ENCODE measurements at regions not wholly inside any gene's neighbourhood (a gene's known extent, or its start where the extent isn't known, plus 50 kb on each side); places are given as distances from the start of the nearest gene placed in this dataset.
"Not testable (repeated sequence)": the region's sequence is repeated elsewhere in the genome, so short reads cannot be mapped to it uniquely, and the experiment has no call there.

DNA sequence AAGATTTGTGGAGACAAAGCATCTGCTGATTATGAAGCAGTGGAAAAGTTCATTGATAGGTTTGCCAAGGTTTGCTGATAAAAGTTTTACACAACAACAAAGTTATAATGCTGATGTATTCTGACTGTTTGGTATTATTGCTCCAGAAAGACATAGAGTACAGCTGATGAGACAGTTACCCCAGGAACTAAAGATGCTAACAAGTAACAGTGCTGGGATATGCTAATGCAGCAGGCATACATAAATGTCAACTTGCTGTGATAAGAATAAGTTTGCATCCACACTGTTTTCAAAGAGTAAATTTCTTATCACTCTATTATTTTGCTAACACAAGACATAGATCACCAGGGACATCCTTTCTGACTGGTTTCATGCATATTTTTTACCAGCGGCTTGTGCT lies 1221.3 kb upstream of the CELF4 start:
- no peak for DNase-seq

- DNase-seq = not testable (repeated sequence)
Observed at GRCh38 chr18:38771620-38772019, 1206.0 kb upstream of the CELF4 start.

GRCh38 chr18:38768504-38768903 lies 1202.9 kb upstream of the CELF4 start:
- DNase-seq = no peak

GRCh38 chr18:38759457-38759856 lies 1193.9 kb upstream of the CELF4 start:
- no peak for DNase-seq

DNA sequence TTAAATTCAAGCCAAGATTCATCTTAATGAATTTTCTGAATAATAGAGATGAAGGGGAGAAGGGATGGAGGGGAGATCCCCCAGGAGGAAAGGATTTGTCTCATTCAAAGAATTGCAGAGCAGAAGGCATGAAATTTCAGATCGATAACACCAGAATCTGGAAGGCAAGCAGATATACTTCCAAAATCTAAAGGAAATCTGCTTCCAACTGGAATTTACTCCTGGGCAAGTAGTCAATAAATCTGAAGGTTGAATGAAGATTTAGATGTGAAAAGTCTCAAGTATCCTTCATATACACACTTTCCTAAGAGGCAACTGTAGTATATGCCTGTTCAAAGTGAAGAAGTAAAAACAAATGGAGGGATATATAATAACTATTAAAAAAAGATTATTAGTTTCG lies 1190.8 kb upstream of the CELF4 start:
- no peak for DNase-seq

- DNase-seq = no peak
Observed at GRCh38 chr18:38752430-38752829, 1186.8 kb upstream of the CELF4 start.

GRCh38 chr18:38751898-38752297 lies 1186.3 kb upstream of the CELF4 start:
- DNase-seq = no peak

DNA sequence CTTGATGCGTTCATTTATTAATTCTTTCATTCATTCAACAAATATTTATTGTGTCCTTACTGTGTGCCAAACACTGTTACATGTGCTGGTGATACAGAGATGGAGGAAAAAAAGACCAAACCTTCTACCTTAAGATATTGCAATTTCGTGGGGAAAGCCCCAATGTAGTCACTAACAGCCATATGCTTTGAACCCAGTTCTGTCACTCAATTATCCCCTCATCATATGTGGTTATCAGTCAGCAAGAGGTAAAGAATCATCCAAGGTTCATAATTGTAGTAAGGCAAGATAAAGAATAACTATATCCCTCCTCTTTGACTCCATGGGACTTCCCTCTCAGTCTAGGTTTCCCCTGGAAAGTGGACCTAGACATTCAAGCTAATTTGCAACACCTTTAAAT lies 1185.6 kb upstream of the CELF4 start:
- no peak for DNase-seq

DNA sequence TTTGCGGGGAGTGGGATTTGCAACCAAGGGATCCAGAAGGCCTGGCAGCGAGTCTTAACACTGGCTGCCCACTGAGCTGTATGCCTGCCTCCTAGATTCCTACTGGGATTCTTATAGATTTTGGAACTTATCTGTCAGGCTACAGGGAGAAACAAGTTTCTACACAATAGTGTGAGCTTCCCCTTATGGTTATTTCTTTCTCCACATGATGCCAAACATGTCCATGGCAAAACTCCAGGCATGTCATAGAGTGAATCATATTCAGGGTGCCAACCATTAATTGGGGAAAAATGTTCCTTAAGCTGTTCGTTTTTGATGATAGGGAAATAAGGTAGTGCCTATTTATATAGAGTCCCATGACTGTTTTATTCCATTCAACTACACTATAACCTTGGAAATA lies 1185.2 kb upstream of the CELF4 start:
- no peak for DNase-seq

DNA sequence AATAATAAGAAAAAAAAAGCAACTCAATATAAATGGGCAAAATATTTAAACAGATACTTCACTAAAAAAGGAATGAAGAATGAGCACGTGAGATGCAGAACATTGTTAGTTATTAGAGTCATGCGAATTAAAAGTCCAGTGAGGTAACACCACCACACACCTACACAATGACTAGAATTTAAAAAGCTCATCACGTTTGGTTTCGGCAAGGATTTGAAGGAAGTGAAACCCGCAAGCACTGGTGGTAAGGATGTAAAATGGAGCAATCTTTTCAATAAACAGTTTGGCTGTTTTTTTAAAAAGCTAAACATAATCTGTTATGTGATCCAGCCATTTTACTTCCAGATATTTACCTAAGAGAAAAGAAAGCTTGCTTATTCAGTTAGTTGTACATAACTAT lies 1181.6 kb upstream of the CELF4 start:
- DNase-seq = no peak

- DNase-seq = not testable (repeated sequence)
Observed at GRCh38 chr18:38720181-38720580, 1154.6 kb upstream of the CELF4 start.

- DNase-seq = no peak
Observed at GRCh38 chr18:38718365-38718901, 1152.8 kb upstream of the CELF4 start.

DNA sequence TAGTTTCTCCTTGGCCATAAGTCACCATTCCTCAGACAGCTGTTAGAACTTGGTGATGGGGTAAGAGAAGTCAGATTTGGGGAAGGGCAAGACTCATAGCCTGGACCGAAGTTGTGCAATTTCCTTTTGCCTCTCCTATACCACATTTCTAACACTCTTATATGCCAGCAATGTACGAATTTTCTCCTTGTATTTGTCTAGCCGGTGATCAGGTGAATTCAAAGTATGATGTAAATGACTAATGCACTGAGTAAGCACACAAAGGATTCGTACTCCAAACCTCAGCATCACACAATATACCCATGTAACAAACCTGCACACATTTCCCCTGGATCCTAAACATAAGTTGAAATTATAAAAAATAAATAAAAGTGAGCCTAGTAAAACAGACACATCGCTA lies 1143.5 kb upstream of the CELF4 start:
- no peak for DNase-seq

GRCh38 chr18:38706373-38706772 lies 1140.8 kb upstream of the CELF4 start:
- no peak for DNase-seq

DNA sequence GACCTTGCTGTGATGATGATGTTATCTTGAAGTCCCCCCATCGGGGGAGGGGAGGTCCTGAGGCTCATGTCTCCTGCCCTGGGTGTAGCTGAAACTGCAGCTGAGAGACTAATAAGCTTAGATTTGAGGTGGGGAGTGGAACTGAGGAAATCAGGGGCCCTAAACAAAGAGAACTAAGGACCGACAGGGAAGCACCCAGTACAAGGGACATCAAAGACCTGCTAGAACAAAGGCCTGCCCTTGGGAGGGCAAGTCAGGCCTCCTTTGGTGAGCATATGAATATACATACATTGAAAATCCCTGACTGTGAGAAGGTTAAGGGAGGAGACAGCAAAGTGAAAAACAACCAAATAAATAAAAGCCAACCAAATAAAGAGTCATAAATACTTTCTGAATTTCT lies 1132.5 kb upstream of the CELF4 start:
- no peak for DNase-seq

DNA sequence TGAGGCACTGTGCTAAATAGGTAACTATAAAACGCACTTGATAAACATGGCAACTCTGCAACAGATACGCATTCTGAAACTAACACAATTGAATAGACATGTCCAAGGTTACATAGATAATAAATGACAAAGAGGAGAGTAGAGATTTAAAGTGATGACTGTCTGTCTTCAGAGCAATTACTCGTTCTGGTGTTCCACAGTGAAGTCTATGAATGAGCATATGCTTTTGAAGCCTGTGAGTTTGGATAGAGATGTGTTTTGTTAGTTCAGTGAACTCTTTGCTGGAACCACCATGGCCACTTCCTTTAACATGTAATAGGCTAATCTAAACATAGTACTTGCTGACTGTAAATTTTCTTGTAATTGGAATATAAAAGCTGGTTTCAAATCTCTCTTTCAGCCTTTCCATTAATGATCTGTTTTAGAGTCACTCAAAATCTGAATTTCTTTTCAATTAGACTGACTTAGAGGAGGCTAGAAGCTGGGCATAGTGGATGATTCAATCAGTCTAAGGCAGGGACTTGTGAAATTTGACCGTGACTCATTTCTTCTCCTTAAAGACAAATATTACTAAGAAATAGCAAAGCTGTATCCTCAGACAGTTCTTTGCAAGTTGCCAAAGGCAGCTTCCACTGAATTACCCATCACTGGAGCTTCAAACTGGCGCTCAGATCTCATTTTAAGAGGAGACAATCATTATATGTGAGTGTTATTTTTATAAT lies 1130.1 kb upstream of the CELF4 start:
- no peak for DNase-seq

DNA sequence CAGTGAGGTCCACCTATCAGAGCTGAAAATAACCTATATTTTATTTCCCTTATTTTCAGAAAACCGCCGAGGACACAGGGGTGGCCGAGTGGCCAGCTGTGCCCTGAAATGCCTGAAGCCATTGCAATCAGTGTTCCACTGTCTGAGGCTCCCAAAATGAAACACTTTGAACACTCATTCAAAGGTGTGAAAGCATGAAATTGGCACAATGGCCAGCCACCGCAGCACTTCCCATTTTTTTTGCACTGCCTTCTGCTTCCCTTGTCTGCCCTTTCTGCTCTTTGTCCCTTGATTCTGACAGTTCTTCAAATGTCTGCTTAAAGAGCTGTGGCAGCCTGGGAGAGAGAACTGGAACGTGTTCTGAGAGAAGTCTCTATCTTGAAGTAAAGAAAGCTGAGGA lies 1127.5 kb upstream of the CELF4 start:
- no peak for DNase-seq

DNA sequence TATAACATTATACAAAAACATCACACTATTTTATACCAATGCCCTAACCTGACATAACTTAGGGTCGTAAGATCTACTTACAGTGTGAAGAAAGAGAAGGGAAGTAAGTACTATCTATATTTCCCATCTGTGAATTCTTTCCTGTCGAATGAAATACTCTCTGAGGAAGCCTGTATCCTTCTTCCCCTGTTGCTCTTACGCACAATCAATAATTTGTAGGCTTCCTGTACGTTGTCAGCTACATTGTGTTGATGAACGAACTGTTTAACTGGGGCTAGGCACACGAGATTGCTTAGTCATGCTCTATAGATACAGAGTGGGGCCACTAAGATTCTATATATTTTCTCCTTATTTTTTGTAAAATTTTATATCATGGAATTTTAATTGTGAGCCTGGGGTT lies 1125.0 kb upstream of the CELF4 start:
- DNase-seq = no peak

DNA sequence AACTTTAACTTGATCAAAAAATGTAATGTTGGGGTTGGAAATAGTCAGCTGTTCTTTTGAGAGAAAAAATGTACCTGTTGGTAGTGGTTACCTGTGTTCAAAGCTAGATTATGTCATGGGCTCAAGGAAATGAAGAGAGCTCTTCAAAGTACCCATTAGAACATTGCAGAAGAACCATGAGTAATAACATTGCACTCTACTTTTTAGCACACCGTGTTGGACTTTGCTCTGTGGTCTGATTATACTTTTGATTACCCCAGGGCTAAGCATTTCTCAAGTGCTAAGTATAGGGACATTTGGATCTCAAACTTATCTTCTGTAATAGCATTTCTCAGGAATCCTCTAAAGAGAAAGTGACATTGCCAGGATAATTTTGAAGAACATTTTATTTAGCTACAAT lies 1122.8 kb upstream of the CELF4 start:
- no peak for DNase-seq

DNA sequence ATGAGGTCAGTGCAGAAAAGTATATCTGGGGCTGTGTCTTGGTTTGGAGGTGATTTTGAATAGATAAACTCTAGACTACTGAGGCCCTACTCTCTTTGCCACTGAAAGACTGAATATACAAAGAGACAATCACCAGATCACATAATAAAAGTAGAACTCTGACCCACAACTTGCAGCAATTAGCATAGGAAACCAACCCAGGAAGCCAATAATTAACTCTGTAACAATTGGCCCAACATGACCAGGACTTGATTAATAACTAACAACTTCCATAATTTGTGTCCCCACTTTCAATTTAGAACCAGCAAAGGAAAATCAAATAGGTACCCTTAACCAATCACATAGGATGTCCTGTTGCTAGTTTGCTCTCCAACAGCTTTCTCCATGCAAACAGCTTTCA lies 1104.9 kb upstream of the CELF4 start:
- DNase-seq = no peak

DNA sequence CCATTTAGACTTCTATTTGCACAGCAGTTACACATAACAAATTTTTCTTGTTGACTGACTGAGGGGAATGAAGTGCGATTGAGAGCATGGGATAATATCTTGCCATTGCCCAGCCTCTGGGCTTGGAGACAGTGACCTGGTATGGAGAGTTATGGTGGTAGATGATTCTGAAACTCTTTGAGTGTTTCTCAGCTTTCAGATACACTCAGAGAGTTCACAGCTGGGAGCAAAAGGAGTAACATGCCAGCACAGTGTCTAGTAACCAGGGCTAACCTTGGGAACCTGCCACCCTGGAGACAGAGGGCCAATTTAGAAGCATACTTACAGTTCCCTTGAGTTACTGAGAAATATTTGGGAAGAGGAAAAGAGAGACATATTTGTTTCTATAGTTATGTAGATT lies 1099.3 kb upstream of the CELF4 start:
- no peak for DNase-seq

DNA sequence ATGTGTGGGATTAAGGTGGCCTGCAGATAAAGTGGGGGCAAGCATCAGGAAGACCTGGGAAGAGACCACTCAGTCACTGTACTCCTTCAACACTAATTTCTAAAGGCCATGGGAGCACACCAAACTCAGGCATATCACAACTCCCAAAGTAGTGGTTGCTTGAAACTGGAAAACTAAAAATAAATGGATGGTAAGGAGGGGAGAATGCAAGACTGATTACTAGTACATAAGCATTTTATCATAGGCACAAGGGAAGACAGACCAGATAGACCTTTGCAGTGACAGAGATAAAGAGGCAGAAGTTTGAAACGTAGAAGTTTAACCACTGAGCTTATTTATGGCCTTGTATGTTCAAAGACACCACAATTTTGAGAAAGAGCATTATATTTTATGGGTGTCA lies 1098.1 kb upstream of the CELF4 start:
- DNase-seq = no peak

DNA sequence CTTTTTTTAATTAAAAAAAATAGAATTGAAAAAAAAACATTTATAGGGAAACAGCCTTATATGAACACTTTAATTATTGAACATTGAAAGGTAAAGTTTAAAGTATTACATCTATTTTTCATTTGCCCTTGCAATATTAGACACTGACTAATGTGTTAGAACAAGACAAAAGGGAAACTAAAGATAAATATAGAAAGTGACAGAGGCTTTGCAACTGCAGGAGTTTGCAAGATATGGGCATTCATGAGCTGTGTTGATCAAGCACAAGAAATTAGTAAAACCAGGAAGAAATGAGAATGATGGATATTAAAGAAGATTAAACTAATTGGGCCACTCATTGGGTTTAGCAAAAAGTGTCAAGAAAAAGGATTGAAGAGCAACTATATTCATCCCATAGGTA lies 1097.7 kb upstream of the CELF4 start:
- DNase-seq = no peak

- no peak for DNase-seq
Observed at GRCh38 chr18:38654946-38655345, 1089.3 kb upstream of the CELF4 start.

DNA sequence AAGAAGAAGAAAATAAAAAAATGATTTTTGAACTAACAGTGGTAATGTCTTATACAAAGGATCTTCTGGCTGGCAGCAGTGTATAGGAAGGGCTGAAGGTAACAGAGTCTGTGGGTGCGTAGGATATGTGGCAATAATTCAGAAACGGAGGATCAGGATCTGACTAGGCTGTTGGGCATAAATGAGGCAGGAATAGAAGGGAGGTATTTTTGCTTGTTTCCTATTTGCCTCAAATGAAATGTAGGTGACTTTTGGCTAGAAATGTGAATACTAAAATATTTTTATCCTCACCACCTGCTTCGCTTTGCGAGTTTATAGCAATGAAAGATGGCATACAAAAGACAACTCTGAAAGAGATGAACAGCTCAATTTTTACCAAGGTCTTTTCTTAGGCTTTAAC lies 1086.1 kb upstream of the CELF4 start:
- no peak for DNase-seq

All from central memory CD4-positive, alpha-beta T cell (primary cell).